ENCODE measurements at regions not wholly inside any gene's neighbourhood (a gene's known extent, or its start where the extent isn't known, plus 50 kb on each side); places are given as distances from the start of the nearest gene placed in this dataset.

GRCh38 chr2:21427606-21428005 is 303.8 kb downstream of the TDRD15 start:
- H3K27ac Mint-ChIP-seq (ENCODE audit: unreplicated experiment): no peak overlapping the region
- peaks cover 3% of the 10 kb centered on the region for H3K36me3 Mint-ChIP-seq (ENCODE audit: low read depth)
- H3K4me3 Mint-ChIP-seq: no peak overlapping the region
- DNase-seq (ENCODE audit: low read depth, low spot score): no peak
- TF ChIP-seq, protein P1, sequence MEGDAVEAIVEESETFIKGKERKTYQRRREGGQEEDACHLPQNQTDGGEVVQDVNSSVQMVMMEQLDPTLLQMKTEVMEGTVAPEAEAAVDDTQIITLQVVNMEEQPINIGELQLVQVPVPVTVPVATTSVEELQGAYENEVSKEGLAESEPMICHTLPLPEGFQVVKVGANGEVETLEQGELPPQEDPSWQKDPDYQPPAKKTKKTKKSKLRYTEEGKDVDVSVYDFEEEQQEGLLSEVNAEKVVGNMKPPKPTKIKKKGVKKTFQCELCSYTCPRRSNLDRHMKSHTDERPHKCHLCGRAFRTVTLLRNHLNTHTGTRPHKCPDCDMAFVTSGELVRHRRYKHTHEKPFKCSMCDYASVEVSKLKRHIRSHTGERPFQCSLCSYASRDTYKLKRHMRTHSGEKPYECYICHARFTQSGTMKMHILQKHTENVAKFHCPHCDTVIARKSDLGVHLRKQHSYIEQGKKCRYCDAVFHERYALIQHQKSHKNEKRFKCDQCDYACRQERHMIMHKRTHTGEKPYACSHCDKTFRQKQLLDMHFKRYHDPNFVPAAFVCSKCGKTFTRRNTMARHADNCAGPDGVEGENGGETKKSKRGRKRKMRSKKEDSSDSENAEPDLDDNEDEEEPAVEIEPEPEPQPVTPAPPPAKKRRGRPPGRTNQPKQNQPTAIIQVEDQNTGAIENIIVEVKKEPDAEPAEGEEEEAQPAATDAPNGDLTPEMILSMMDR (conservative IDR thresholded peaks at IDR 0.05): no peak
- H3K27me3 Mint-ChIP-seq (ENCODE audit: low read depth): no peaks in the 10 kb centered on the region
- peaks cover 12% of the 10 kb centered on the region for H3K9me3 Mint-ChIP-seq
- H3K4me1 Mint-ChIP-seq: peaks cover 8% of the 10 kb centered on the region

DNA sequence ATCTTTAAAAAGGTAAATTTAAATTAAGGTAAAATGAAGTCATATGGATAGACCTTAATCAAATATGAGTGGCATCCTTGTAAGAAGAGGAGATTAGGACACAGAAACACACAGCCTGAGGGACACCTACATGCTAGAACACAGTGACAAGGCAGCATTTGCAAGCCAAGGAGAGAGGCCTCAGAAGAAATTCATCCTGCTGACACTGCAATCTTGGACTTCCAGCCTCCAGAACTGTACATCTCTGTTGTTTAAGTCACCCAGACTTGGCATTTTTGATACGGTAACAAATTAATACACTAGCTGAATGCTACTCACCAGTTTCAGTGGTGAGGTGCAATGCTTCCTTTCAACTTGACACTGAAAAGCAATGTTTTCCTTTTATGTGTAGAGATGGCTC is 305.0 kb downstream of the TDRD15 start:
- peaks cover 3% of the 10 kb centered on the region for H3K36me3 Mint-ChIP-seq (ENCODE audit: low read depth)
- no peak overlapping the region for H3K27ac Mint-ChIP-seq (ENCODE audit: unreplicated experiment)
- no peaks in the 10 kb centered on the region for H3K27me3 Mint-ChIP-seq (ENCODE audit: low read depth)
- H3K9me3 Mint-ChIP-seq: peaks cover 12% of the 10 kb centered on the region
- DNase-seq (ENCODE audit: low read depth, low spot score): no peak
- no peak overlapping the region for H3K4me3 Mint-ChIP-seq
- TF ChIP-seq, protein P1 (conservative IDR thresholded peaks at IDR 0.05): no peak
- H3K4me1 Mint-ChIP-seq: peaks cover 8% of the 10 kb centered on the region

GRCh38 chr2:21429747-21430146 is 306.0 kb downstream of the TDRD15 start:
- peaks cover 14% of the 10 kb centered on the region for H3K9me3 Mint-ChIP-seq
- no peak for DNase-seq (ENCODE audit: low read depth, low spot score)
- H3K4me3 Mint-ChIP-seq: no peak overlapping the region
- H3K36me3 Mint-ChIP-seq (ENCODE audit: low read depth): peaks cover 6% of the 10 kb centered on the region
- H3K27me3 Mint-ChIP-seq (ENCODE audit: low read depth): no peaks in the 10 kb centered on the region
- H3K27ac Mint-ChIP-seq (ENCODE audit: unreplicated experiment): no peak overlapping the region
- TF ChIP-seq, protein P1 (conservative IDR thresholded peaks at IDR 0.05): no peak
- H3K4me1 Mint-ChIP-seq: peaks cover 8% of the 10 kb centered on the region

- H3K27me3 Mint-ChIP-seq (ENCODE audit: low read depth): no peaks in the 10 kb centered on the region
- H3K4me1 Mint-ChIP-seq: peaks cover 8% of the 10 kb centered on the region
- H3K36me3 Mint-ChIP-seq (ENCODE audit: low read depth): peaks cover 6% of the 10 kb centered on the region
- no peak overlapping the region for H3K27ac Mint-ChIP-seq (ENCODE audit: unreplicated experiment)
- no peak overlapping the region for H3K4me3 Mint-ChIP-seq
- H3K9me3 Mint-ChIP-seq: peaks cover 14% of the 10 kb centered on the region
- TF ChIP-seq, protein P1 (conservative IDR thresholded peaks at IDR 0.05): no peak
- DNase-seq (ENCODE audit: low read depth, low spot score): no peak
Measured at GRCh38 chr2:21431078-21431477, 307.3 kb downstream of the TDRD15 start.

DNA sequence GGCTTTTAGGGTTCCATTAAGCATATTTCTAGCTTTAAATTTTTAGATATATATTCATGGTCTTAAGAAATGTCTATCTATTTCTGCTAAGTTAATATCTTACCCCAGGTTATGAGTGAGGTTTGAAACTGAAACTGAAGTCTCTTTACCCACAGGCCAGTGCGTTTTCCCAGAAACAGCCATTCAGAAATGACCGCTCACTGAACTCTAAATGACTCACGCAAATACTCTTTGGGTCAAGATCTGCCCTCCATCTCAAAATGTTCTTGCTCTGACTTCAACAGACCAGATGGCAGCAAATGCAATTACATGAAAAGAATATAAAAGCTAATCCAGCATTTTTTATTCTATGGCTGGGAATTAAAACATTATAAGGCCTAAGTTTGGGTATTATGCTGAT is 315.2 kb downstream of the TDRD15 start:
- Mint-ChIP-seq H3K9me3 (peaks cover 6% of the 10 kb centered on the region), H3K4me1 (peaks cover 2% of the 10 kb centered on the region), H3K4me3 (no peak overlapping the region), H3K27me3 (ENCODE audit: low read depth) (no peaks in the 10 kb centered on the region), H3K36me3 (ENCODE audit: low read depth) (peaks cover 3% of the 10 kb centered on the region), H3K27ac (ENCODE audit: unreplicated experiment) (no peak overlapping the region)
- TF ChIP-seq, protein P1 (conservative IDR thresholded peaks at IDR 0.05): no peak
- DNase-seq (ENCODE audit: low read depth, low spot score): no peak

DNA sequence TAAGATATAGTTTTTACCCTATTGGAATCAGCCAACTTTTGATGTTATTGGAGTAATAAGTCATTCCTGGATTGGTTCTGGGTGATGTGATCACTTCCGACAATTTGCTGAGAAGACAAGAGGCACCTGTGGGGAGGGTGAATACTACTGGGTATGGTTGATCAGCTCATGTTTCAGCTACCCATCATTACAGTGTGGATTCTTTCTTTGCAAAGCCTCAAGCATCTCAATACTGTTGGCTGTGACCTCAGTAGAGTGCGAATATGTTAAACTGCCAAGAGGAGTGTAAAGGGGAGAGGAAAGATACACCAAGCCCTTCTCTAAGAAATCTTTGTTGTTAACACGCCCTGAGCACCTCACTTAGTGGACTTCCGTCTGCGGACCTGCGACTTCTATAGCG is 317.7 kb downstream of the TDRD15 start:
- peaks cover 3% of the 10 kb centered on the region for H3K9me3 Mint-ChIP-seq
- no peak overlapping the region for H3K4me3 Mint-ChIP-seq
- no peaks in the 10 kb centered on the region for H3K36me3 Mint-ChIP-seq (ENCODE audit: low read depth)
- H3K4me1 Mint-ChIP-seq: peaks cover 4% of the 10 kb centered on the region
- H3K27ac Mint-ChIP-seq (ENCODE audit: unreplicated experiment): no peak overlapping the region
- TF ChIP-seq, protein P1 (conservative IDR thresholded peaks at IDR 0.05): no peak
- DNase-seq (ENCODE audit: low read depth, low spot score): no peak
- no peaks in the 10 kb centered on the region for H3K27me3 Mint-ChIP-seq (ENCODE audit: low read depth)

Data from neural crest cell (in vitro differentiated cells).